ENCODE measurements at regions not wholly inside any gene's neighbourhood (a gene's known extent, or its start where the extent isn't known, plus 50 kb on each side); places are given as distances from the start of the nearest gene placed in this dataset.

GRCh38 chr1:194355488-194356106 is 1169.2 kb upstream of the B3GALT2 start:
- Histone ChIP-seq H3K9me3 (no peaks in the 10 kb centered on the region), H3K4me3 (no peak overlapping the region), H3K4me1 (no peaks in the 10 kb centered on the region), H3K27me3 (no peaks in the 10 kb centered on the region), H3K27ac (no peak overlapping the region), H3K36me3 (no peaks in the 10 kb centered on the region)
- TF ChIP-seq POLR2A (IDR thresholded peaks at IDR 0.05) (no peak), CTCF (IDR thresholded peaks at IDR 0.05) (no peak)
- no peak for DNase-seq

GRCh38 chr1:194353121-194353520 is 1166.7 kb upstream of the B3GALT2 start:
- H3K27me3 ChIP-seq, result no peaks in the 10 kb centered on the region
- H3K27ac ChIP-seq, result no peak overlapping the region
- H3K9me3 ChIP-seq, result no peaks in the 10 kb centered on the region
- DNase-seq, result no peak
- H3K36me3 ChIP-seq, result no peaks in the 10 kb centered on the region
- no peaks in the 10 kb centered on the region for H3K4me1 ChIP-seq
- TF ChIP-seq CTCF (IDR thresholded peaks at IDR 0.05) (no peak), POLR2A (IDR thresholded peaks at IDR 0.05) (no peak)
- H3K4me3 ChIP-seq, result no peak overlapping the region

GRCh38 chr1:194347200-194347599 is 1160.8 kb upstream of the B3GALT2 start:
- Histone ChIP-seq H3K36me3 (no peaks in the 10 kb centered on the region), H3K27me3 (no peaks in the 10 kb centered on the region), H3K4me1 (no peaks in the 10 kb centered on the region), H3K9me3 (no peaks in the 10 kb centered on the region), H3K4me3 (no peak overlapping the region), H3K27ac (no peak overlapping the region)
- DNase-seq, result no peak
- no peak for TF ChIP-seq CTCF (IDR thresholded peaks at IDR 0.05)
- TF ChIP-seq POLR2A (IDR thresholded peaks at IDR 0.05), result no peak

- Histone ChIP-seq H3K27me3 (no peaks in the 10 kb centered on the region), H3K36me3 (no peaks in the 10 kb centered on the region), H3K4me3 (no peak overlapping the region), H3K9me3 (no peaks in the 10 kb centered on the region), H3K4me1 (no peaks in the 10 kb centered on the region), H3K27ac (no peak overlapping the region)
- no peak for DNase-seq
- TF ChIP-seq POLR2A (IDR thresholded peaks at IDR 0.05) (no peak), CTCF (IDR thresholded peaks at IDR 0.05) (no peak)
Observed at GRCh38 chr1:194342484-194343262, 1156.3 kb upstream of the B3GALT2 start.

GRCh38 chr1:194341587-194341986 is 1155.2 kb upstream of the B3GALT2 start:
- Histone ChIP-seq H3K9me3 (no peaks in the 10 kb centered on the region), H3K4me3 (no peak overlapping the region), H3K4me1 (no peaks in the 10 kb centered on the region), H3K27ac (no peak overlapping the region), H3K36me3 (no peaks in the 10 kb centered on the region), H3K27me3 (no peaks in the 10 kb centered on the region)
- TF ChIP-seq CTCF (IDR thresholded peaks at IDR 0.05) (no peak), POLR2A (IDR thresholded peaks at IDR 0.05) (no peak)
- DNase-seq, result no peak
